GM21717 (cell line): ENCODE measurements at regions not wholly inside any gene's neighbourhood (a gene's known extent, or its start where the extent isn't known, plus 50 kb on each side); places are given as distances from the start of the nearest gene placed in this dataset.
A peak's percentile ranks its signal among the peaks of the same experiment; 100 is the strongest.

Source experiments
- ATAC-seq: cut with Tn5 transposase; IDR thresholded peaks from one replicate; pipeline ENCODE4 v1.9.1; 2021; ENCODE audit warnings: mild to moderate bottlenecking, moderate library complexity; ENCODE audit not compliant: unreplicated experiment

- ATAC-seq, result no peak
These were observed 113.4 kb upstream of the AKIRIN2 start for GRCh38 chr6:87815449-87815848.

GRCh38 chr6:87808005-87808757, 106.1 kb upstream of the AKIRIN2 start:
- ATAC-seq, result no peak

GRCh38 chr6:87807475-87807874, 105.4 kb upstream of the AKIRIN2 start:
- ATAC-seq, result peak; percentile 89

- no peak for ATAC-seq
These were observed 104.6 kb upstream of the AKIRIN2 start for GRCh38 chr6:87806635-87807034.

GRCh38 chr6:87806099-87806498, 104.1 kb upstream of the AKIRIN2 start:
- no peak for ATAC-seq

- no peak for ATAC-seq
These were observed 101.8 kb upstream of the AKIRIN2 start for GRCh38 chr6:87803791-87804190.

- no peak for ATAC-seq
These were observed 97.6 kb upstream of the AKIRIN2 start for GRCh38 chr6:87799651-87800050.

GRCh38 chr6:87798393-87799278, 96.6 kb upstream of the AKIRIN2 start:
- no peak for ATAC-seq

GRCh38 chr6:87794922-87795885, 93.2 kb upstream of the AKIRIN2 start:
- no peak for ATAC-seq

DNA sequence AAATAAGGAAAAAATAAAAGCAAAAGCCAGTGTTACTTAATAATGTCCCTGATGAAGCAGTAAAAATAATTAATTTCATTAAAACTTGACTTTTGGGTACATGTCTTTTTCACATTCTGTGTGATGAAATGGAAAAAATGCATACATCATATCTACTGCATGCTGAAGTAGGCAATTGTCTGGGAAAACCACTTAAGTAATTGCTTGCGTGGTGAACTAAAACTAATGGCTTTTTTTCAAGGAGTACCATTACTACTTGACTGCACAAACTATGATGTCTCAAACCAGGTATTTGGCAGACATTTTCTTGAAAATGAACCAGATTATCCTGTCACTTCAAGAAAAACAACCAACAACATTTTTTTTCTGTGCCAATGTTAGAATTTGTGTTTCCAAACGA, 91.3 kb upstream of the AKIRIN2 start:
- no peak for ATAC-seq

DNA sequence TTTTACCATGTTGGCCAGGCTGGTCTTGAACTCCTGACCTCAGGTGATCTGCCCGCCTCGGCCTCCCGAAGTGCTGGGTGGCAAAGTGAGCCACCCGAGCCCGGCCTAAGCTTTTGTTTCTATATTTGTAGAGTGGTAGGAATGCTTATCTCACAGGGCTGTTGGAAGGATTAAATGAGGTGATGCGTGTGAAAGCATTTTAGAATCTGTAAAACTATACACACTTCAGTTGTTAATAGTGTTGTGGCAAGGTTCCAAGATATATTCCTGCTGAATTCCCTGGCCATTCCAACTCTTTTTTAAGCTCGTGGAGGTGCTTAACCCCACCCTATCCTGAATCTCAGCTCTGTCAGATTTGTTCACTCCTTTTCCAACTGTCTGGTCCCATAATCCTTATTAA, 89.9 kb upstream of the AKIRIN2 start:
- no peak for ATAC-seq

- no peak for ATAC-seq
These were observed 89.5 kb upstream of the AKIRIN2 start for GRCh38 chr6:87791485-87791884.

GRCh38 chr6:87791029-87791428, 89.0 kb upstream of the AKIRIN2 start:
- ATAC-seq, result no peak

GRCh38 chr6:87789900-87790290, 87.9 kb upstream of the AKIRIN2 start:
- no peak for ATAC-seq

DNA sequence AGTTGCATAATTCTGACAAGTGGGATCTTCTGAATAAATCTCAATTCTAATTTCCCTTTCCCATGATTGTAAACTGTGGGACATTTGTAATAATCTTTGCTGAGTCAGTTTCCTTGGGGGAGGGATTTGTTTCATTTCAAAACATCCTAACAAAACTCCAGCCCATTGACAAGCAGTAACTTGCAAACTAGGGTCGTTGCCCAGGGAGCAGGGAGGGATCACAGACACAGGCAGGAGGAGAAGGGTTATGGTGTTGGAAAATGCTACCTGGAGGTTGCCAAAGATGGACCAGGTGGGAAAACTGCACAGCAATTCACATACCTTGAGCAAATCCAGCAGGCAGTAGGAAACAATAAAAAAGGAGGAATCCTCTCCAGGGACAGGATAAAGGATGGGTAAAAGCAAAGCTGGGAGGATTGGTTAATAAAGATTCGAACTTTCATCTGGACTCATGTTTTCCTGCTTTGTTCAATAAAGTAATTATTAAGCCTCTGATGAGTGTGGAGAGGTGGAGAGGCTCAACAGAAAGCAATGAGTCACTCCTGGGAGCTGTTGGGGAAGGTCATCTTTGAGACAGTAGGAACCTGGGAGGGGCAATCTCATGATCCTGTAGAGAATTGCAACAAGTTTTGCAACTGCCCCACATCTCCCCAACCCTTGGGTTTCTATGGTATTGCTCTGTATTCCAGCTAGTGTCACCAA, 87.3 kb upstream of the AKIRIN2 start:
- no peak for ATAC-seq

GRCh38 chr6:87788141-87788540, 86.1 kb upstream of the AKIRIN2 start:
- no peak for ATAC-seq

- no peak for ATAC-seq
These were observed 83.3 kb upstream of the AKIRIN2 start for GRCh38 chr6:87785229-87785862.

DNA sequence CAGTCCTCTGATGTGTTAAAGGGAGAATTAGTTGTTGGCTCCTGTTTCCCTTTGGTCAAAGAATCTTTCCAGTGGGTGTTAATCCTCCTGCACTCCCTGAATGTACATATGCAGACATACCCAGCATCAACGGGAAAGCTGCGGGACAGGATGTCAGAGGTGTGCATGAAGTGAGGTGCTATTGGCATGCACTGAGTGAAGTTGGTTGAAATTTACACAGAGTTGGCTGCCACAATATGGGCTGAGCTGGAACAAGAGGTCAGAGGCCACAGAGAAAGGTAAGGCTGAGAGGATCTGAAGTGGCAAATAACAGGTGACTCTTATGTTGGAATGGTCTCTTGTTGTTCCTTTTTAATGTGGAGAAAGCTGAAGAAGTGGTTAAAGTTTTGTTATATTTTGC, 82.7 kb upstream of the AKIRIN2 start:
- ATAC-seq, result no peak

GRCh38 chr6:87784051-87784450, 82.0 kb upstream of the AKIRIN2 start:
- no peak for ATAC-seq

DNA sequence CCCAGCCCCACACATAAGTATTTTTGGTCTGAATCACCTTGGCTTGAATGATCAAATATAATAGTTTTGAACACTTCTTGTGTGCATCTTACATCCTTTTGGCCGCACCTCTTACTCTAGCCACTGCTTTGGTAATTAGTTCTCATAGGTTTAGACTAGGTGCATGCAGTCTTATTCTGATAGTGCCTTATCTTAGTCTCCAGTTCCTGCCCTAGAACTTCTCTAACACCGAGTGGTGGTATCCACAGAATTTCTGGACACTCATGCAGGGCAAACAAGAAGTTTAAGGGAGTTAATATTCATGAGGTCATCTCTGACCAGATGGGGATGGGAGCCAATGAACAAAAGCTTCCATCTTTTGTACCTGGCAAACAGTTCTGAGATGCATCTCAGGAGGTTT, 77.5 kb upstream of the AKIRIN2 start:
- ATAC-seq, result no peak
